H54 (cell line): ENCODE measurements at regions not wholly inside any gene's neighbourhood (a gene's known extent, or its start where the extent isn't known, plus 50 kb on each side); places are given as distances from the start of the nearest gene placed in this dataset.

Source experiments
- DNase-seq: peaks from one replicate; pipeline ENCODE4 v3.0.0; 2011; ENCODE audit warnings: low spot score, mixed read lengths; ENCODE audit not compliant: insufficient read length
- FAIRE-seq: peaks from 3 replicates; lab custom pipeline; 2011; peaks lifted over from hg19 to GRCh38; lab: Jason Lieb, UNC
- POLR2A ChIP-seq: IDR thresholded peaks from 2 replicates; pipeline ENCODE4 v1.6.1; 2011; ENCODE audit warnings: low read depth, mild to moderate bottlenecking, low read length

DNA sequence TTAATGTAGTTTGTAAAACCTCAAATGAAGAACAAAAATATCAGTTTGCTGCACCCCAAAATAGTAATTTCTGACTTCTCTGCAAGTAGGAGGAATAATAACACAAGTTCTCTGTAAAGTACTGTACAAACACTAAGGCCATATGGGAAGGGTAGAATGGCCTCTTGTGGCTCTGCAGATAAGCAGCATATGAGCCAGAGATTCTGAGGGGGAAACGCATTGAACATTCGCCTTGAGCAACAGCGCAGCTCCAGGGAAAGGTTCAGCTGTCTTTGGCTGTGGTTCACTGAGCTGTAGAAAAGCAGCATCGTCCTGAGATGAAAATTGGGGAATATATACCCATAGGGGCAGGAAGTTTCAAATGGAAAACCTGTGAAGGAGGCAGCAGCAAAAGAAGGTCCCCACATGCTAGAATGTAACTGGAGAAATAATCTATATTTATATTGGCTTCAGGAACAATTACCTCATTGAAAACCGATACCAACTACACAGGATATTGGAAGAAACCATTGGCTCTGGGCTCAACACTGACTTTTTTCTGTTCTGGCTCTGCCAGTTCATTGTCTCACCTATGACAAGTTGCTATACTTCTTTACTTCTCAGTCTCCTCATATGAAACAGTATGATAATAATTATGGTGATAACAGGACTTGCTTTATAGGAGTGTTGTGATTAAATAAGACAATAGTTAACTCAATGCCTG, 357.6 kb upstream of the CPEB2 start:
- DNase-seq (no peak), FAIRE-seq (no peak)
- no peak for TF ChIP-seq POLR2A

DNA sequence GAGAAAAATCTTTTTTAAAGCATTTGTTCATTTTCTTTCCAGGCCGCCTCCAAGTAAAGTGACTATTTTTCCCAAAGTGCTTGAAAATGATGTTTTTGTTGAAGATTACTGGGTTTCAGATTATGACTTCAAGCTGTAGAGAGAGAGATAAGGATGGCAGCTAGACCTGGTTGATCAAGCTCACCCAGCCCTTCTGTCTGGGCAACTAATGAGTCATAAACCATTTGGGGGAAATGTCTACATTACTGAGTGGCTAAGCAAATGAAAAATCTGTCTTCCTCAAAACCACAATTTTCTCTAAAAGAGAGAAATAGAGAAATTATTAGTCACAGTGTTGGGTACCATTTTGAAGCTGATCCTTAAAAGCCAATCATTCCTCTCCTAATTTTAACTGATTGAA, 355.4 kb upstream of the CPEB2 start:
- FAIRE-seq (no peak), DNase-seq (no peak)
- no peak for TF ChIP-seq POLR2A

DNA sequence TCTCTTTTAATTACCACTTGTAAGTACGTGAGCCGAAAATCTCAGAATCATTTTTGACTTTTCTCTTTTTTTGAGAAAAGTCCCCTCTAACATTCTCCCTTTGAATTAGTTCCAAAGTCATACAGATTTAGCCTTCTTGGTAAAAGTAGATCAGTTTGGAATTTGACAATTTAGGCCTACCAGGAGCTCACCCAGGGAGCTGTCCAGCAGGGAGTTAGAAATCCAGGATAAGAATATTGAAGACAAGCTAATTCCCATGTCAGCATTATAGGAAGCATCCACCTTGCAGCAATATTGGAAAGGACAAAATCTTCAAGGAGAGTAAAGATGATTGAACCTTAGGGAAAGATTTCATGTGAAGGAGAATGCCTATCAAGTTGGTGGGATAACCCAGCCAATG, 352.2 kb upstream of the CPEB2 start:
- FAIRE-seq: no peak
- TF ChIP-seq POLR2A: no peak
- DNase-seq: no peak

- no peak for TF ChIP-seq POLR2A
- no peak for FAIRE-seq
- no peak for DNase-seq
These were observed 349.8 kb upstream of the CPEB2 start for GRCh38 chr4:14652522-14652921.

DNA sequence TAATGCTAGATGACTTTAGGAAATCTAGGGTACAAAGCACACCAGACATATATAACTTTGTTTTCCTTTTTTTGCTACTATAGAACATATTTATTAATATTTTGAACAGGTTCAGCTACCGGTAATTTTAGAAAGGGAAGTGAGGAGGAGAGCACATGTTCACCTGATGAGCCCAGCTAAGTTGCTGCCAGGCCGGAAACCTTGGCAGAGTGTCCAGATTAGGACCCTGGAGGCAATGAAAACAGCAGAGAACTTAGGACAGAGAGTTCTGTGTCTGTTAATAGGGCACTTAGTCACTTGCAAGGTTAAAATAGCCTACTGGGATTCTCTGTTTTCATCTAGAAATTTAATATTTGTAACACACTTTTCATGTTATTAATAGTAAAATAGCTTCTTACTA, 348.9 kb upstream of the CPEB2 start:
- TF ChIP-seq POLR2A: no peak
- FAIRE-seq (no peak), DNase-seq (no peak)

DNA sequence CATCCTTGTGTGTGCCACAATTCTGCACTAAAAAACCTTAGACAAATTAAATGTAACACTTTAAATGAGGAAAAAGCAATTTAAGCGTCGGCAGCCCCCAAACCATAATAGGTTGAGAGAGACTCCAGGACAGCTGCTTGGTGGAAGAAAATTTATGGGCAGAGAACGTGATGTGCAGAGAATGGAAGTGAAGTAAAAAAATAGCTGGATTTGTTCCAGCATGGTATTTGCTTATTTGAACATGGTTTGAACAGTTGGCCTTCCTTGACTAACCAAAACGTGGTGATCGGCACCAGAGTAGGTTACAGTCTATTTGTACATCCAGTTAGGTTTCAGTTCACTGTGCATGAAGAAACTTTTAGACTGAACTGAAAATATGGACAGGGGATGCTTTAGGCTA, 343.0 kb upstream of the CPEB2 start:
- no peak for TF ChIP-seq POLR2A
- FAIRE-seq: no peak
- DNase-seq: no peak

- no peak for TF ChIP-seq POLR2A
- DNase-seq (no peak), FAIRE-seq (no peak)
These were observed 334.6 kb upstream of the CPEB2 start for GRCh38 chr4:14667624-14668151.

GRCh38 chr4:14668296-14668695, 334.0 kb upstream of the CPEB2 start:
- DNase-seq (no peak), FAIRE-seq (no peak)
- no peak for TF ChIP-seq POLR2A

- FAIRE-seq: no peak
- no peak for TF ChIP-seq POLR2A
- DNase-seq: no peak
These were observed 332.9 kb upstream of the CPEB2 start for GRCh38 chr4:14669371-14669770.

DNA sequence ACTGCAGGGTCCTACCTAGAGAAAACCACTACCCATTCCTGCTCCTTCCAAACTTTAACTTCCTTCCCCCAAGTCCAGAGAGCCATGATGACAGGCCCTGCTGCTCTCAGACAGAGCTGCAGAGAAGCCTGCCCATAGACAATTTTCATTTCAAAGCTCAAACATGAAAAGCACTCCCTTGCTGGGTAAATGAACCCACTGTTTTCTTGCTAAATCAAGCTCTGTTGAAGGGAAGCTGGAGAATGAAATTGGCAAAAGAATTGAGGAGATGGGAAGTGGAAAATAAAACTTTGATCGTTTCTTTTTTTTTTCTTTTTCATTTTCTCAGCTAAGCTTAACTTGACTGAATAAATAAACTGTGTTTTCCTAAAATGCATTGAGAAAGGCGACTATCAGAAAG, 331.1 kb upstream of the CPEB2 start:
- TF ChIP-seq POLR2A: no peak
- no peak for DNase-seq

DNA sequence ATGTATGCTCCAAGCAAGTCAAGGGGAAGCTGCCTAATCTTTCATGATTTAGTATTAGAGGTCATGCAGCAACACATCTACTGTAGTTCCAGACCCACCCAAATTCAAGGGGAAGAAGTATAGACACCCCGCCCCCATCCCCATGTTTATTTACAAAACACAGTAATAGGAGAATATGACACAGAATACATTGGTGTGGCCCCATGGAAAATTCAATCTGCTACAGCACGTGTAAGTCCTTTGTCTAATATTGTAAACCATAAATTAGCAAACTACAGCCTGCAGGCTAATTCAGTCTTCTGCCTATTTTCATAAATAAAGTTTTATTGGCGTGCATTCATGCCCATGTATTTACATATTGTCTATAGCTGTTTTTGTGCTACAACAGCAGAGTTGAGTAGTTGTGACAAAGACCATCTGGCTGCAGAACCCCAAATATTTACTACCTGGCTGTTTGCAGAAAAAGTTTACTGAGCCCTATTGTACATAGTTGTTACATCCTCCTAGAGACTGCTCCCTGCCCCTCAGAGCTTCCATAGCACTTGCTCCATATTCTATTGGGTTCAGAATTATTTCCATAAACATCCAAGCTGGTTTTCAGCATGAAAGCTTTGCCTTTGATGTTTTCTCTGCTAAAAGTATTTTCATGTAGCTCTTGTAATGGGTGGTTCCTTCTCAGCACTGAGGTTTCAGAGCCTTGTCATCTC, 326.8 kb upstream of the CPEB2 start:
- DNase-seq (no peak), FAIRE-seq (no peak)
- no peak for TF ChIP-seq POLR2A

More for the DNA sequence above, 331.1 kb upstream of the CPEB2 start:
- FAIRE-seq: no peak

DNA sequence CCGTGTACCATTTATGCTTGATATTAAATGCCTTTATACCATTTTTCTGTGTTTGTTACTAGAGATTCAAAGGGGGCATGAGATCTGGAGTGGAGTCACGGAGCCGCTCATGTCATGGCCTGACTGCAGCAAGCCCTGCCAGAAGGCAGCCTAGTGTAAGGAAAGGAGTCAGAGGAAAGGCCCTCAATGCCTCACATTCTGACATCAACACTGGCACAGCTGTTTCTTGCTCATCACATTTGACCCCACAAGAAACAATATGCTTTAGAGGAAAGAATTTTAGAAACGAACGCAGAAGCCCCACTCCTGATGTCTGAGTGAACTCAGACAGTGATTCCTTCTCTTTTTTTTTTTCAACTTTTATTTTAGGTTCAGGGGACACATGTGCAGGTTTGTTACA, 322.4 kb upstream of the CPEB2 start:
- TF ChIP-seq POLR2A: no peak
- DNase-seq (no peak), FAIRE-seq (no peak)

- DNase-seq (no peak), FAIRE-seq (no peak)
These were observed 321.0 kb upstream of the CPEB2 start for GRCh38 chr4:14681330-14681729.

GRCh38 chr4:14693728-14694127, 308.6 kb upstream of the CPEB2 start:
- TF ChIP-seq POLR2A: no peak
- FAIRE-seq (no peak), DNase-seq (no peak)

More at GRCh38 chr4:14681330-14681729, 321.0 kb upstream of the CPEB2 start:
- no peak for TF ChIP-seq POLR2A

DNA sequence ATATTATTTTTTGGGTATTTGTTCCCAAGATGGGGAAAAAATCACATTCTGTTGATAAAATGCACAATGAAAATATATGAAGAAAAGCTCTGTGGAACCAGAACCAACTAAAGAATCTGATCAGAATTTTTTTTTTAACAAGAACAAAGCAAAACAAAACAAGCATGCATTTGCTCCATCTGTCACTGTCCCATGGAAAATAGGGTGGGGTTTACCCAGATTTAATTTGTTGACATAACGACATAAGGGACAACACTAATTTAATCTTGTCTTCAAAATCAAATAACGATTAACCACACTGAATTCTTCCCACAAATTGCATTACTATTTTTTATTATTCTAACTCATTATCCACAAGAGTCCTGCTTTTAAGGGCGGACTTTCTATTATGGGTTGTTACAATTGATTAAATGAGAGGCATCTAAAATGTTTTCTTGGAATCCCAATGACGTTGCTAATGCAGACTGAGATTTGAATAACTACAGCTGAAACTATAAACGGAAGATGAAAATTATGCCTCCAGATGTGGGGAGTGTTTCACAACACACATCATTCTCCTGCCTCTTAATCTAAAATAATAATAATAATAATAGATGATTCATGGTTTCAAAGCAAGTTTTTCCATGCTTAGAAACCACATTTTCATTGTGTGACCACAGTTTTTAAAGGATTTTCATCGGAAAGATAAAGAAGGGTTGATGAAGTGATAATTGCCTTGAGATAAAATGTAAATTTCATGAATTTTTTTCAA, 307.0 kb upstream of the CPEB2 start:
- FAIRE-seq (no peak), DNase-seq (no peak)
- no peak for TF ChIP-seq POLR2A
